ENCODE measurements at regions not wholly inside any gene's neighbourhood (a gene's known extent, or its start where the extent isn't known, plus 50 kb on each side); places are given as distances from the start of the nearest gene placed in this dataset.

- H3K36me3 ChIP-seq (ENCODE audit: control insufficient read depth, insufficient read depth, low read length): no peaks in the 10 kb centered on the region
- no peak overlapping the region for H3K9ac ChIP-seq (ENCODE audit: low read depth, low read length)
- no peak overlapping the region for H3K4me3 ChIP-seq (ENCODE audit: low read depth, low read length)
- H3K27me3 ChIP-seq (ENCODE audit: control insufficient read depth, insufficient read depth, low read length): no peaks in the 10 kb centered on the region
- no peaks in the 10 kb centered on the region for H3K4me1 ChIP-seq (ENCODE audit: control insufficient read depth, insufficient read depth, low read length)
- no peaks in the 10 kb centered on the region for H3K9me3 ChIP-seq (ENCODE audit: control insufficient read depth, insufficient read depth, low read length)
Observed at GRCh38 chr4:32268863-32269262, 1548.7 kb downstream of the PCDH7 start.

- Histone ChIP-seq H3K27me3 (ENCODE audit: control insufficient read depth, insufficient read depth, low read length) (no peaks in the 10 kb centered on the region), H3K36me3 (ENCODE audit: control insufficient read depth, insufficient read depth, low read length) (no peaks in the 10 kb centered on the region), H3K9me3 (ENCODE audit: control insufficient read depth, insufficient read depth, low read length) (no peaks in the 10 kb centered on the region), H3K4me1 (ENCODE audit: control insufficient read depth, insufficient read depth, low read length) (no peaks in the 10 kb centered on the region), H3K4me3 (ENCODE audit: low read depth, low read length) (no peak overlapping the region), H3K9ac (ENCODE audit: low read depth, low read length) (no peak overlapping the region)
Observed at GRCh38 chr4:32290102-32290501, 1569.9 kb downstream of the PCDH7 start.

- H3K36me3 ChIP-seq (ENCODE audit: control insufficient read depth, insufficient read depth, low read length): no peaks in the 10 kb centered on the region
- no peaks in the 10 kb centered on the region for H3K9me3 ChIP-seq (ENCODE audit: control insufficient read depth, insufficient read depth, low read length)
- H3K4me3 ChIP-seq (ENCODE audit: low read depth, low read length): no peak overlapping the region
- H3K4me1 ChIP-seq (ENCODE audit: control insufficient read depth, insufficient read depth, low read length): no peaks in the 10 kb centered on the region
- no peak overlapping the region for H3K9ac ChIP-seq (ENCODE audit: low read depth, low read length)
- no peaks in the 10 kb centered on the region for H3K27me3 ChIP-seq (ENCODE audit: control insufficient read depth, insufficient read depth, low read length)
Observed at GRCh38 chr4:32318926-32319325, 1598.8 kb downstream of the PCDH7 start.

- H3K36me3 ChIP-seq (ENCODE audit: control insufficient read depth, insufficient read depth, low read length): no peaks in the 10 kb centered on the region
- H3K4me3 ChIP-seq (ENCODE audit: low read depth, low read length): no peak overlapping the region
- H3K4me1 ChIP-seq (ENCODE audit: control insufficient read depth, insufficient read depth, low read length): no peaks in the 10 kb centered on the region
- H3K9me3 ChIP-seq (ENCODE audit: control insufficient read depth, insufficient read depth, low read length): no peaks in the 10 kb centered on the region
- no peak overlapping the region for H3K9ac ChIP-seq (ENCODE audit: low read depth, low read length)
- H3K27me3 ChIP-seq (ENCODE audit: control insufficient read depth, insufficient read depth, low read length): no peaks in the 10 kb centered on the region
Observed at GRCh38 chr4:32321421-32321820, 1601.3 kb downstream of the PCDH7 start.

GRCh38 chr4:32334759-32335158 lies 1614.6 kb downstream of the PCDH7 start:
- H3K27me3 ChIP-seq (ENCODE audit: control insufficient read depth, insufficient read depth, low read length): no peaks in the 10 kb centered on the region

GRCh38 chr4:32337403-32337802 lies 1617.2 kb downstream of the PCDH7 start:
- H3K4me1 ChIP-seq (ENCODE audit: control insufficient read depth, insufficient read depth, low read length): no peaks in the 10 kb centered on the region
- H3K36me3 ChIP-seq (ENCODE audit: control insufficient read depth, insufficient read depth, low read length): no peaks in the 10 kb centered on the region
- H3K9me3 ChIP-seq (ENCODE audit: control insufficient read depth, insufficient read depth, low read length): no peaks in the 10 kb centered on the region
- H3K4me3 ChIP-seq (ENCODE audit: low read depth, low read length): no peak overlapping the region
- no peak overlapping the region for H3K9ac ChIP-seq (ENCODE audit: low read depth, low read length)
- no peaks in the 10 kb centered on the region for H3K27me3 ChIP-seq (ENCODE audit: control insufficient read depth, insufficient read depth, low read length)

More at GRCh38 chr4:32334759-32335158, 1614.6 kb downstream of the PCDH7 start:
- H3K9me3 ChIP-seq (ENCODE audit: control insufficient read depth, insufficient read depth, low read length): no peaks in the 10 kb centered on the region
- no peak overlapping the region for H3K4me3 ChIP-seq (ENCODE audit: low read depth, low read length)
- H3K4me1 ChIP-seq (ENCODE audit: control insufficient read depth, insufficient read depth, low read length): no peaks in the 10 kb centered on the region
- no peaks in the 10 kb centered on the region for H3K36me3 ChIP-seq (ENCODE audit: control insufficient read depth, insufficient read depth, low read length)
- H3K9ac ChIP-seq (ENCODE audit: low read depth, low read length): no peak overlapping the region

- Histone ChIP-seq H3K4me1 (ENCODE audit: control insufficient read depth, insufficient read depth, low read length) (no peaks in the 10 kb centered on the region), H3K9ac (ENCODE audit: low read depth, low read length) (no peak overlapping the region), H3K9me3 (ENCODE audit: control insufficient read depth, insufficient read depth, low read length) (no peaks in the 10 kb centered on the region), H3K4me3 (ENCODE audit: low read depth, low read length) (no peak overlapping the region), H3K36me3 (ENCODE audit: control insufficient read depth, insufficient read depth, low read length) (no peaks in the 10 kb centered on the region), H3K27me3 (ENCODE audit: control insufficient read depth, insufficient read depth, low read length) (no peaks in the 10 kb centered on the region)
Observed at GRCh38 chr4:32340591-32340990, 1620.4 kb downstream of the PCDH7 start.

GRCh38 chr4:32341342-32341741 lies 1621.2 kb downstream of the PCDH7 start:
- Histone ChIP-seq H3K36me3 (ENCODE audit: control insufficient read depth, insufficient read depth, low read length) (no peaks in the 10 kb centered on the region), H3K4me3 (ENCODE audit: low read depth, low read length) (no peak overlapping the region), H3K4me1 (ENCODE audit: control insufficient read depth, insufficient read depth, low read length) (no peaks in the 10 kb centered on the region), H3K27me3 (ENCODE audit: control insufficient read depth, insufficient read depth, low read length) (no peaks in the 10 kb centered on the region), H3K9ac (ENCODE audit: low read depth, low read length) (no peak overlapping the region), H3K9me3 (ENCODE audit: control insufficient read depth, insufficient read depth, low read length) (no peaks in the 10 kb centered on the region)

GRCh38 chr4:32342054-32342453 lies 1621.9 kb downstream of the PCDH7 start:
- H3K9me3 ChIP-seq (ENCODE audit: control insufficient read depth, insufficient read depth, low read length): no peaks in the 10 kb centered on the region
- no peaks in the 10 kb centered on the region for H3K27me3 ChIP-seq (ENCODE audit: control insufficient read depth, insufficient read depth, low read length)
- H3K4me1 ChIP-seq (ENCODE audit: control insufficient read depth, insufficient read depth, low read length): no peaks in the 10 kb centered on the region
- H3K9ac ChIP-seq (ENCODE audit: low read depth, low read length): no peak overlapping the region
- H3K36me3 ChIP-seq (ENCODE audit: control insufficient read depth, insufficient read depth, low read length): no peaks in the 10 kb centered on the region
- H3K4me3 ChIP-seq (ENCODE audit: low read depth, low read length): no peak overlapping the region

- H3K9me3 ChIP-seq (ENCODE audit: control insufficient read depth, insufficient read depth, low read length): no peaks in the 10 kb centered on the region
- H3K36me3 ChIP-seq (ENCODE audit: control insufficient read depth, insufficient read depth, low read length): no peaks in the 10 kb centered on the region
- no peaks in the 10 kb centered on the region for H3K4me1 ChIP-seq (ENCODE audit: control insufficient read depth, insufficient read depth, low read length)
- H3K27me3 ChIP-seq (ENCODE audit: control insufficient read depth, insufficient read depth, low read length): no peaks in the 10 kb centered on the region
- no peak overlapping the region for H3K4me3 ChIP-seq (ENCODE audit: low read depth, low read length)
- no peak overlapping the region for H3K9ac ChIP-seq (ENCODE audit: low read depth, low read length)
Observed at GRCh38 chr4:32349026-32349425, 1628.9 kb downstream of the PCDH7 start.

- H3K36me3 ChIP-seq (ENCODE audit: control insufficient read depth, insufficient read depth, low read length): no peaks in the 10 kb centered on the region
- no peaks in the 10 kb centered on the region for H3K4me1 ChIP-seq (ENCODE audit: control insufficient read depth, insufficient read depth, low read length)
- no peaks in the 10 kb centered on the region for H3K9me3 ChIP-seq (ENCODE audit: control insufficient read depth, insufficient read depth, low read length)
- H3K9ac ChIP-seq (ENCODE audit: low read depth, low read length): no peak overlapping the region
- no peak overlapping the region for H3K4me3 ChIP-seq (ENCODE audit: low read depth, low read length)
- no peaks in the 10 kb centered on the region for H3K27me3 ChIP-seq (ENCODE audit: control insufficient read depth, insufficient read depth, low read length)
Observed at GRCh38 chr4:32374206-32374605, 1654.0 kb downstream of the PCDH7 start.

GRCh38 chr4:32393806-32394205 lies 1673.6 kb downstream of the PCDH7 start:
- H3K4me1 ChIP-seq (ENCODE audit: control insufficient read depth, insufficient read depth, low read length): peaks cover 4% of the 10 kb centered on the region
- H3K9ac ChIP-seq (ENCODE audit: low read depth, low read length): no peak overlapping the region
- H3K36me3 ChIP-seq (ENCODE audit: control insufficient read depth, insufficient read depth, low read length): no peaks in the 10 kb centered on the region
- no peaks in the 10 kb centered on the region for H3K27me3 ChIP-seq (ENCODE audit: control insufficient read depth, insufficient read depth, low read length)
- no peaks in the 10 kb centered on the region for H3K9me3 ChIP-seq (ENCODE audit: control insufficient read depth, insufficient read depth, low read length)
- no peak overlapping the region for H3K4me3 ChIP-seq (ENCODE audit: low read depth, low read length)

- no peaks in the 10 kb centered on the region for H3K9me3 ChIP-seq (ENCODE audit: control insufficient read depth, insufficient read depth, low read length)
- H3K36me3 ChIP-seq (ENCODE audit: control insufficient read depth, insufficient read depth, low read length): no peaks in the 10 kb centered on the region
Observed at GRCh38 chr4:32394255-32394654, 1674.1 kb downstream of the PCDH7 start.

More at GRCh38 chr4:32394255-32394654, 1674.1 kb downstream of the PCDH7 start:
- Histone ChIP-seq H3K27me3 (ENCODE audit: control insufficient read depth, insufficient read depth, low read length) (no peaks in the 10 kb centered on the region), H3K4me1 (ENCODE audit: control insufficient read depth, insufficient read depth, low read length) (peaks cover 4% of the 10 kb centered on the region), H3K4me3 (ENCODE audit: low read depth, low read length) (no peak overlapping the region), H3K9ac (ENCODE audit: low read depth, low read length) (no peak overlapping the region)
